ENCODE measurements at regions not wholly inside any gene's neighbourhood (a gene's known extent, or its start where the extent isn't known, plus 50 kb on each side); places are given as distances from the start of the nearest gene placed in this dataset.

GRCh38 chr1:218865591-218865990, 308.1 kb upstream of the LYPLAL1 start:
- no peak for TF ChIP-seq POLR2A (IDR thresholded peaks at IDR 0.05; ENCODE audit: low read depth, low read length)
- TF ChIP-seq POLR2AphosphoS5 (IDR thresholded peaks at IDR 0.05; ENCODE audit: low read depth, low read length) = no peak
